GM19463 (cell line): ENCODE measurements at regions not wholly inside any gene's neighbourhood (a gene's known extent, or its start where the extent isn't known, plus 50 kb on each side); places are given as distances from the start of the nearest gene placed in this dataset.
"Not testable (repeated sequence)": the region's sequence is repeated elsewhere in the genome, so short reads cannot be mapped to it uniquely, and the experiment has no call there.

Source experiments
- ATAC-seq: cut with Tn5 transposase; IDR thresholded peaks from one replicate; pipeline ENCODE4 v1.9.1; 2021; ENCODE audit warnings: mild to moderate bottlenecking, moderate library complexity; ENCODE audit not compliant: unreplicated experiment

DNA sequence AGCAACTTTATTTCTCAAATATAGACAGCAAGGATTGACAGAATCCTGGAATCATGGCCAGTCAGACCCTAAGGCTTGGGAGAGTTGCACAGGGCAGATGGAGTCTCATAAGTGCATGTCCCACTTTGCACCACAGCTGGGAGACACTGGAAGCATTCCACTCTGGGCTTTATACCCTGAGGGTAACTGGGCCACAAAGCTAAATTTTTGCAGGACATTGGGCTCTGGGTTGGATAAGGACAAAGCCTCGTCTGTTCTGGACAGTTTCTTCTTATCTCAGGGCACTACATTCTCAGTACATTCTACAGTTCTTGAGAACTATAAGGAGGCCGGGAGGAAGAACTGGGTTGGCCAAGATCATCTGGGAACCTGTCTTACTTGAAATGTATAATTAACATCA, 158.3 kb upstream of the IGFBP3 start:
- no peak for ATAC-seq

GRCh38 chr7:46076527-46076926, 155.5 kb upstream of the IGFBP3 start:
- ATAC-seq, result no peak

DNA sequence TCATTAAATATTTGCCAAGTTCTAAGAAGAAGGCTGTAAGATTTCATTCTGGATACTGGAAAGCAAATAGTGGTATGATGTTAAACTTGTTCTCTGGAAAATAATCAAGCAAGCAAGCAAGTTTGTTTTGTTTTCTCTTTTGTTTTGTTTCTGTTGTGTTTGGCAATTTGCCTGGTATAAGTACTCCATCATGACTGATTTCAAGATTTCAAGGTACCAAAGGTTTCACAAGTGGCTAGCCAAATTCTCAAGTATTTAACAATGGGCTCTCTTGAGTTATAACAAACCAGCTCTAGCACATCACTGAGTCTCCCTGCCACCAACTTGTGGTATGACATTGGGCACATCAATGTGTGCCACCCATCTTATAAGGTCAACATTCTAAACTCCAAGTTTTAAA, 151.7 kb upstream of the IGFBP3 start:
- no peak for ATAC-seq

DNA sequence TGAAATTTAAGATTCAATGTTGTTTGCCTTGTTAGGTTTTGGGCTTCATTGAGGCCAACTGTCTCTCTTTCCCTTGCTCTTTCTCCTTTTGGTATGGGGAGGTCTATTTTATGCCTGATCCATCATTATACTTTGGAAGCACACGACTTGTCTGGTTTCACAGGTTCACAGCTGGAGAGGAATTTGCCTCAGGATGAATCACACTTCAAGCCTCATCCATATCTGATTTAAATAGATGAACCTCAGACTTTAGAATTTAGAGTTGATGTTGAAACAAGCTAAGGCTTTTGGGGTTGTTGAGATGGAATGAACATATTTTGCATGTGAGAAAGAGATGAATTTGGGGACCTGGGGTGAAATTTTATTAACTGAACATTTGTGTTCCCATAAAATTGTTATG, 150.5 kb upstream of the IGFBP3 start:
- no peak for ATAC-seq

DNA sequence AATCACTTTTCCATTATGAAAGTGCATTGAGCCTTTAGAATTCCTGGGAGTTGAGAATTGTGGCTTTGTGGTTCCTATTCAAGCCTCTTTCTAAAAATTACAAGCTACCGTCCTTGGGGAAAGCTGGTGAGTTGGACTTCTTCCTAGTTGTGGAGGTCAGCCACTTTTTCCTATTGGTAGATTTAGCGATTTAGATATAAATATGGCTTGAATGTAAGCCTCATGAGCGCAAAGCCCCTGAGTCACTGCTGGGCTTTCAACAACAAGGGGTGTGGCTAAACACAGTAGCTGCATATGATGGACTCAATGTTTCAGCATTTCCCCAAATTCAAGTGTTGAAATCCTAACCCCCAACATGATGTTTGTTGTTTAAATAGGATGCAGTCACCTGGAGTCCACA, 150.0 kb upstream of the IGFBP3 start:
- ATAC-seq, result no peak

DNA sequence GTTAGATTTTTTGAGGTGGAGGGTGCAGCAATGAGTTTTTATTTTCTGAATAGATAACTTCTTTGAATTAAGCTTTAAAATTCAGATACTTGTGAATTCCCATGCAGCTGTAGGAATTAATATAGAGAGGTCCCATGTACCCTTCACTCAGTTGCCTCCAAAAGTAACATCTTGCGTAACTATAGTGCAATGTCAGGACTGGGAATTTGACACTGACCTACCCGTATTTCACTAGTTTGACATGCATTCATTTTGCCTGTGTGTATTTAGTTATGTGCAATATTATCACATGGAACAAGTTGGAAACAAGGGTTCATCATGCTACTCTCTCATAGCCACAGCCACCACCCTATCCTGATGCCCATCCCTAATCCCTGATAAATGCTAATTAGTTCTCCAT, 147.1 kb upstream of the IGFBP3 start:
- no peak for ATAC-seq

- ATAC-seq, result no peak
Observed at GRCh38 chr7:46059308-46060020, 138.4 kb upstream of the IGFBP3 start.

- ATAC-seq, result no peak
Observed at GRCh38 chr7:46058086-46058823, 137.2 kb upstream of the IGFBP3 start.

GRCh38 chr7:46054915-46055314, 133.8 kb upstream of the IGFBP3 start:
- no peak for ATAC-seq

DNA sequence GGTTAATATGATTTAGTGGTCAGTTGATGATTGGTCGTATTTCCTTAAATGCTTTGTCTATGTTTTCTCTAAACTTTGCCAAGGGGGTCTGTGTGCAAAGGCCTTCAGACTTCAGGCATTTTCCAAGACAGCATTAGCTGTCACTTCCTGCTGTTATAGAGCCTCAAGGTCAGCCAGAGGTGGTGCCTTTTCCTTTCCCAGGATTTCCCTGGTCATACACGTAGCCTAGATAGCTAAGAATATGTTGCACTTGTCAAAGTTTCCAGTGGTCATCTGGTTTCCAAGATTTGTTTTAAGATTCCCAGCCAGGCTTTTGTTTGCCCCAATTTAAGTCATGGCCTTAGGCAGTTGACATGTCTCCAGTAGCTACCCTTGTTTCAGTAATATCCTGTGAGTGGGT, 133.2 kb upstream of the IGFBP3 start:
- ATAC-seq, result no peak

GRCh38 chr7:46047581-46047980, 126.5 kb upstream of the IGFBP3 start:
- ATAC-seq, result no peak

- ATAC-seq, result not testable (repeated sequence)
Observed at GRCh38 chr7:46043338-46043737, 122.3 kb upstream of the IGFBP3 start.

DNA sequence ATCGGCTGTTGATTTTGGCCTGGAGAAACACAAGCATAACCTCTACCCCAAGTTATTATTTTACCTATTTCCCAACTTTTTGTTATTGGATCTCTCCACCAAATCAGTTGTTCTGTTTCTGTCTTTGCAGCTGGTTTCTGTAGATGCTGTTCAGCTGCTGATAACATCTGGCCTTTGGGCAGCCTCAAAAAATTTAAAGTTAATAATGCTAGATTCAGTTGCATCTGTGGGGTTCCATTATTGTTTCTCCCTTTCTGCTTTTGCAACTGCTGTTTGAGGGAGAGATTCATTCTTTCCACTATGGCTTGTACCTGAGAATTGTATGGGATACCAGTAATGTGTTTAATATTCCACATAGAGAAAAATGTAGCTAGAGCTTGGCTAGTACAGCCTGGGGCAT, 118.7 kb upstream of the IGFBP3 start:
- ATAC-seq, result not testable (repeated sequence)

GRCh38 chr7:46035166-46035565, 114.1 kb upstream of the IGFBP3 start:
- no peak for ATAC-seq

DNA sequence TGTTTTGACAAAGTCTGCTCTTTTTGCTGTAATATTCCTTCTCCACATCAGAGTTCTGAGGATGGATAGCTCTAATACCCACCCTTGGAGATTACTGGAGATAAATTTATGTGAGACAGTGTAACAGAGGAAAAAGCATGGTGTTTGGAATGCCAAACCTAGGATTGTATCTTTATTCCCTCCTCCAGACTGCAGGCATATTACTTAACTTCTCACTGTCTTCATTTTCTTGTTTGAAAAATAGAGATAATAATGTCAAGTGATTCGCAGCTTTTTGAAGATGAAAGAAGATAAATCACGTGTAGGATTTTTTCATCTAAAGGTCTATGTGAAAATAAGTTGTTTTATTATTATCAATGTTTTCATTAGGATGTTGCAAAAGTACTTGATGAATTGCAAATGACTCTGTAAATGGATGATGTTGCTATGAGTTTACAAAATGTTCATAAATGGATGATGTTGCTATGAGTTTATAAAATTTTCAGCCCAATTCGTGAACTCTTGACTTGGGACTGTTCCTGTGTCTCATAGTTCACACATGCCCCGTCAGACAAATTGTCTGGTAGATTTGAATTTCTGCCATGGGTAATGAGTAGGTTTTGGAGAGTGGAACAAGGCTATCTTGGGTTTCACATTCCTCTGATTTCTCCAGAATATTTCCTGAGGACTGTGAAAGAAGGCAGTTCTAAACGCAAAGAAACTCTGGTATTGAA, 113.1 kb upstream of the IGFBP3 start:
- no peak for ATAC-seq

DNA sequence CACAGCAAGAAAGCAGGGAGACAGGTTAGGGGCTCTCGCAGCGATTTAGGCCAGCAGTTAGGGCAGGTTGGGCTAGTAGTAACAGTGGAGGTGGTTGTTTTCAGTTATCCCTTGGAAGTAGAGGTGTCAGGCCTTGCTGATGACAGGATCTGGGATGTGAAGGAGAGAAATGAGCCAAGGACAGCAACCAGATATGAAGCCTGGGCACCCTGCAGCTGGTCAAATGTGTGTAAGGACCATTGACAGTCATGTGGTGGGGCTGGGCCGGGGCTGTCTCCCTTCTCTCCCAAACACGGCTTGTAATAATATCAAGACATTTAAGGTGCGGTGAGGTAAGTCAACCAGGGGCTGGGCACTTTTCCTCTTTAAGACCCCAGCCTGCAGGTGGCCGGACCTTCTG, 112.5 kb upstream of the IGFBP3 start:
- ATAC-seq, result no peak

GRCh38 chr7:46032942-46033341, 111.9 kb upstream of the IGFBP3 start:
- no peak for ATAC-seq

- no peak for ATAC-seq
Observed at GRCh38 chr7:46032353-46032752, 111.3 kb upstream of the IGFBP3 start.

GRCh38 chr7:46029111-46029704, 108.1 kb upstream of the IGFBP3 start:
- ATAC-seq, result no peak

DNA sequence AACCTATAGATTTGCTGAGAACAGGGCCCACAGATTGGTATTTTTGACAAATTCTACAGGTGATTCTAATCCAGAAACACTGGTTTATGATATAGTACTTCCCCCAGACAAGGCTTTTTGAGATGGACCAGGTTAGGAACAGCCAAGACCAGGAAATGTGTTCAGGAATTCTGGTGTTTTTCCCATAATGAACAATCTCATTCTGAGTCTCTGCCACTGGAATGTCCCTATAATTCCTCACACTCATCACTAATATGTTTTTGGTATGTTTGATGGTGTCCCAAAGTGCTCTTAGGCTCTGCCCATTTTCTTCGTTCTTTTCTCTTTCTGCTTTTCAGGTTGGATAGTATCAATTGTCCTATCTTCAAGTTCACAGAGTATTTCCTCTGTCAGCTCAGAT, 107.2 kb upstream of the IGFBP3 start:
- ATAC-seq, result no peak

DNA sequence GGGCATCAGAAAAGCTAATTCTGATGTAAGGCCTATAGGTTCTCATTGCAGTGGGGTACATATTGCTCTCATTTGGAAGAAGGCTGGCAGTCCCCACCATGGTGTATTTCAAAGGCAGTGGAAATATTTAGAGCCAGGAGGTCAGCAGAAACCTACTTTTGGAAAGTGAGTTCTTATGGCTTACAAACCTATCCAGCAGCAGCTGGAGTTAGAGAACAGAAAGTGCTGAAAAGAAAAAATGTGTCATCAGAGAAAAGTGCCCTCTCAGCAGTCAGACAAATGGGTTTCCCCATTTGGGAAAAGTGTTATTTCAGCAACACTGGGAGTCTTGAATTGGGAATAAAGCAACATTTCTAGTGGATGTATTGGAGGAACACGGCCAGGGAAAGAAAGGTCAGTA, 105.7 kb upstream of the IGFBP3 start:
- no peak for ATAC-seq
